ENCODE measurements at regions not wholly inside any gene's neighbourhood (a gene's known extent, or its start where the extent isn't known, plus 50 kb on each side); places are given as distances from the start of the nearest gene placed in this dataset.

- H3K9ac ChIP-seq (ENCODE audit: low read length): no peak overlapping the region
- DNase-seq: peak; percentile 5
- peaks cover 8% of the 10 kb centered on the region for H3K4me1 Mint-ChIP-seq
- no peak overlapping the region for H2AFZ ChIP-seq (ENCODE audit: insufficient read depth, low read depth, low read length, poor library complexity, severe bottlenecking)
- H3K27ac ChIP-seq (ENCODE audit: low read length in 2 of 2): no peak overlapping the region
- peaks cover 0 to 9% of the 10 kb centered on the region in 2 donors for H3K4me1 ChIP-seq (ENCODE audit: control insufficient read depth in 2 of 2, insufficient read depth in 2 of 2, low read length in 2 of 2)
- WGBS (ENCODE audit: insufficient coverage): 30% methylated on average over 2 of the region's 4 CpGs
- peaks cover 8% of the 10 kb centered on the region for H3K27me3 Mint-ChIP-seq
- TF ChIP-seq CTCF (IDR thresholded peaks at IDR 0.05) (no peak), EZH2 (IDR thresholded peaks at IDR 0.05; ENCODE audit: borderline replicate concordance, insufficient read depth, low read depth, low read length, poor library complexity, severe bottlenecking) (no peak)
- ChIA-PET POLR2A (no interaction called here), CTCF (interaction anchor here (0.7 to 10.0 kb wide), 3 partner anchors 38 to 266 kb away, joined by 3 to 378 read pairs (median 3); partner anchors contain the start of genes GLUL and TEDDM1)
- no peak for ATAC-seq (ENCODE audit: low read depth)
- H3K36me3 ChIP-seq (replicated peaks in 1 of 2; ENCODE audit: control extremely low read depth in 1 of 2, control insufficient read depth in 1 of 2, extremely low read depth in 1 of 2, insufficient read depth in 2 of 2, low read length in 1 of 2): no peaks in the 10 kb centered on the region
- H3K27me3 ChIP-seq (replicated peaks in 1 of 4; ENCODE audit: control extremely low read depth in 1 of 4, control insufficient read depth in 3 of 4, insufficient read depth in 4 of 4, low read length in 3 of 4): peaks cover 0 to 4% (median 0%) of the 10 kb centered on the region in 4 experiments
- H4K20me1 ChIP-seq (ENCODE audit: control insufficient read depth, insufficient read depth, low read length, poor library complexity, severe bottlenecking): no peaks in the 10 kb centered on the region
- H3K9me3 ChIP-seq (ENCODE audit: control extremely low read depth in 1 of 3, control insufficient read depth in 2 of 3, insufficient read depth in 1 of 3, low read length in 2 of 3): no peaks in the 10 kb centered on the region
- no peak overlapping the region for H3K4me3 ChIP-seq (ENCODE audit: control extremely low read depth in 1 of 5, extremely low read depth in 1 of 5, insufficient read depth in 1 of 5, low read depth in 2 of 5, low read length in 4 of 5)
- no peak overlapping the region for H3K4me2 ChIP-seq (replicated peaks; ENCODE audit: low read depth, low read length, poor library complexity, severe bottlenecking)
- no peaks in the 10 kb centered on the region for H3K9me3 Mint-ChIP-seq (ENCODE audit: insufficient read depth)
- H3K79me2 ChIP-seq (ENCODE audit: control insufficient read depth, insufficient read depth, low read length): no peaks in the 10 kb centered on the region
- intact Hi-C loops (cut with micrococcal nuclease): no loop called here
- no peak overlapping the region for H3K27ac Mint-ChIP-seq
- H3K4me3 Mint-ChIP-seq: no peak overlapping the region
Observed at GRCh38 chr1:182147136-182147820, 85.8 kb upstream of the ZNF648 start.

DNA sequence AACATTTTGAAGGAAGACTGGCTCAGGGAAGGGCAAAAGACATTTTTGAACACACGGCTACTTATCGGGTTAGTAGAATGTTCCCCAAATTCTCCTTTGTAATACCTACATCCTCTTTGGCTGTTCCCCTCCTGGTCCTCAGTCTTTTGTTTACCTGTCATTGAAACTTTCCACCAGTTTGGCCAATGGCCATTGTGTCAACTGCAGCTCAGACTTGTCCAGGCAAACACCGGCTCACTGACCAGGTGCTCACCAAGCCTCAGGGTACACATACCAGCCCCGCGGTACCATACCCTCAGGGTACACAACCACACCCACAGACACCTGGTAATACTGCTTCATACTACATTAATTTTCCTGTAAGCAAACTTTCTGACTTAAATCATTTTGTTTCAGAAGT is 84.8 kb upstream of the ZNF648 start:
- no peaks in the 10 kb centered on the region for H3K36me3 ChIP-seq (replicated peaks in 1 of 2; ENCODE audit: control extremely low read depth in 1 of 2, control insufficient read depth in 1 of 2, extremely low read depth in 1 of 2, insufficient read depth in 2 of 2, low read length in 1 of 2)
- WGBS (ENCODE audit: insufficient coverage): 60% methylated on average over 2 of the region's 5 CpGs
- H3K79me2 ChIP-seq (ENCODE audit: control insufficient read depth, insufficient read depth, low read length): no peaks in the 10 kb centered on the region
- ATAC-seq (ENCODE audit: low read depth): no peak
- Mint-ChIP-seq H3K9me3 (ENCODE audit: insufficient read depth) (no peaks in the 10 kb centered on the region), H3K27me3 (peaks cover 14% of the 10 kb centered on the region), H3K27ac (no peak overlapping the region), H3K4me1 (peaks cover 8% of the 10 kb centered on the region), H3K4me3 (no peak overlapping the region)
- no peak overlapping the region for H3K4me2 ChIP-seq (replicated peaks; ENCODE audit: low read depth, low read length, poor library complexity, severe bottlenecking)
- peaks cover 0 to 4% (median 0%) of the 10 kb centered on the region in 4 experiments for H3K27me3 ChIP-seq (replicated peaks in 1 of 4; ENCODE audit: control extremely low read depth in 1 of 4, control insufficient read depth in 3 of 4, insufficient read depth in 4 of 4, low read length in 3 of 4)
- intact Hi-C loops (cut with micrococcal nuclease): no loop called here
- ChIA-PET CTCF (interaction anchor here (1.1 to 10.0 kb wide), 4 partner anchors 10 to 250 kb away, joined by 4 to 378 read pairs (median 4); partner anchors contain the start of genes GLUL and TEDDM1), POLR2A (no interaction called here)
- no peak for DNase-seq
- TF ChIP-seq CTCF (IDR thresholded peaks at IDR 0.05) (no peak), EZH2 (IDR thresholded peaks at IDR 0.05; ENCODE audit: borderline replicate concordance, insufficient read depth, low read depth, low read length, poor library complexity, severe bottlenecking) (no peak)
- no peak overlapping the region for H2AFZ ChIP-seq (ENCODE audit: insufficient read depth, low read depth, low read length, poor library complexity, severe bottlenecking)
- H3K4me3 ChIP-seq (ENCODE audit: control extremely low read depth in 1 of 5, extremely low read depth in 1 of 5, insufficient read depth in 1 of 5, low read depth in 2 of 5, low read length in 4 of 5): no peak overlapping the region
- H3K4me1 ChIP-seq (ENCODE audit: control insufficient read depth in 2 of 2, insufficient read depth in 2 of 2, low read length in 2 of 2): peaks cover 0 to 9% of the 10 kb centered on the region in 2 donors
- no peak overlapping the region for H3K27ac ChIP-seq (ENCODE audit: low read length in 2 of 2)
- no peaks in the 10 kb centered on the region for H3K9me3 ChIP-seq (ENCODE audit: control extremely low read depth in 1 of 3, control insufficient read depth in 2 of 3, insufficient read depth in 1 of 3, low read length in 2 of 3)
- no peaks in the 10 kb centered on the region for H4K20me1 ChIP-seq (ENCODE audit: control insufficient read depth, insufficient read depth, low read length, poor library complexity, severe bottlenecking)
- no peak overlapping the region for H3K9ac ChIP-seq (ENCODE audit: low read length)

All from B cell (primary cell).